ENCODE measurements at regions not wholly inside any gene's neighbourhood (a gene's known extent, or its start where the extent isn't known, plus 50 kb on each side); places are given as distances from the start of the nearest gene placed in this dataset.
"Not testable (repeated sequence)": the region's sequence is repeated elsewhere in the genome, so short reads cannot be mapped to it uniquely, and the experiment has no call there.

DNA sequence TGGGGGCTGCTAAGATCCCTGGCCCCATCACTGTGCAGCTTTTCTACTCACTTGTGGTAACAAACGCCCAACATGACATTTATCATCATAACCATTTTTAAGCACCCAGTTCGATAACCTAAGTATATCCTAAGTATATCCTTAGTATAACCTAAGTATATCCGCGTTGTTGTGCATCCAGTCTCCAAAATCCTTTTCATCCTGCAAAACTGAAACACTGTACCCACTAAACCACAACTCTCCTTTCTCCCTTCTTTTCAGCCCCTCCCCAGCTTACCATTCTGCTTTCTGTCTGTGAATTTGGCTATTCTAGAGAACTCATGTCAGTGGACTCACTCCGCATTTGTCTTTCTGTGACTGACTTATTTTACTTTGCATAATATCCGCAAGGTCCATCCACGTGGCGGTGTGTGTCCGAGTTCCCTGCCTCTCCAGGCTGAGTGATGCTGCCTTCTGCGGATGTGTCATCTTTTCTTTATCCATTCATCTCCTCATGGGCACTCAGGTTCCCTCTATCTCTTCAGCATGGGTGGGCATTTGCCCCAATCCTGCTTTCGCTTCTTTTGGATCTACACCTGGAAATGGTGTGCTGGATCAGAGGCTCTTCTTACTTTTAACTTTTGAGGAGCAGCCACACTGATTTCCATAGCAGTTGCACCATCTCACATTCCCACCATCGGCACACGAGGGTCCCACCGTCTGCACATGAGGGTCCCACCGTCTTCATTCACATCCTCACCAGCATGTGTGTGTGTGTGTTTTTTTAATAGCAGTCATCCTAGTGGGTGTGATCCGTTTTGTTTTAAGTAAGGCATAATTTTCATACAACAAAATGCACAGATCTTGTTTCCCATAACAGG, 82.4 kb upstream of the CLDN5 start:
- intact Hi-C loops (cut with DNase I; ENCODE audit: low total_unique reads): no loop called here
- H3K36me3 ChIP-seq: no peaks in the 10 kb centered on the region
- no peaks in the 10 kb centered on the region for H3K27me3 ChIP-seq
- TF ChIP-seq, protein P1, sequence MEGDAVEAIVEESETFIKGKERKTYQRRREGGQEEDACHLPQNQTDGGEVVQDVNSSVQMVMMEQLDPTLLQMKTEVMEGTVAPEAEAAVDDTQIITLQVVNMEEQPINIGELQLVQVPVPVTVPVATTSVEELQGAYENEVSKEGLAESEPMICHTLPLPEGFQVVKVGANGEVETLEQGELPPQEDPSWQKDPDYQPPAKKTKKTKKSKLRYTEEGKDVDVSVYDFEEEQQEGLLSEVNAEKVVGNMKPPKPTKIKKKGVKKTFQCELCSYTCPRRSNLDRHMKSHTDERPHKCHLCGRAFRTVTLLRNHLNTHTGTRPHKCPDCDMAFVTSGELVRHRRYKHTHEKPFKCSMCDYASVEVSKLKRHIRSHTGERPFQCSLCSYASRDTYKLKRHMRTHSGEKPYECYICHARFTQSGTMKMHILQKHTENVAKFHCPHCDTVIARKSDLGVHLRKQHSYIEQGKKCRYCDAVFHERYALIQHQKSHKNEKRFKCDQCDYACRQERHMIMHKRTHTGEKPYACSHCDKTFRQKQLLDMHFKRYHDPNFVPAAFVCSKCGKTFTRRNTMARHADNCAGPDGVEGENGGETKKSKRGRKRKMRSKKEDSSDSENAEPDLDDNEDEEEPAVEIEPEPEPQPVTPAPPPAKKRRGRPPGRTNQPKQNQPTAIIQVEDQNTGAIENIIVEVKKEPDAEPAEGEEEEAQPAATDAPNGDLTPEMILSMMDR (IDR thresholded peaks at IDR 0.05): no peak
- no peak for TF ChIP-seq POLR2A (IDR thresholded peaks at IDR 0.05)
- no peak for DNase-seq
- H3K4me1 ChIP-seq: no peaks in the 10 kb centered on the region
- no peak overlapping the region for H3K4me3 ChIP-seq
- peak overlapping the region in 1 of 2 donors; percentile 4 for H3K27ac ChIP-seq
- H3K9me3 ChIP-seq: no peaks in the 10 kb centered on the region

DNA sequence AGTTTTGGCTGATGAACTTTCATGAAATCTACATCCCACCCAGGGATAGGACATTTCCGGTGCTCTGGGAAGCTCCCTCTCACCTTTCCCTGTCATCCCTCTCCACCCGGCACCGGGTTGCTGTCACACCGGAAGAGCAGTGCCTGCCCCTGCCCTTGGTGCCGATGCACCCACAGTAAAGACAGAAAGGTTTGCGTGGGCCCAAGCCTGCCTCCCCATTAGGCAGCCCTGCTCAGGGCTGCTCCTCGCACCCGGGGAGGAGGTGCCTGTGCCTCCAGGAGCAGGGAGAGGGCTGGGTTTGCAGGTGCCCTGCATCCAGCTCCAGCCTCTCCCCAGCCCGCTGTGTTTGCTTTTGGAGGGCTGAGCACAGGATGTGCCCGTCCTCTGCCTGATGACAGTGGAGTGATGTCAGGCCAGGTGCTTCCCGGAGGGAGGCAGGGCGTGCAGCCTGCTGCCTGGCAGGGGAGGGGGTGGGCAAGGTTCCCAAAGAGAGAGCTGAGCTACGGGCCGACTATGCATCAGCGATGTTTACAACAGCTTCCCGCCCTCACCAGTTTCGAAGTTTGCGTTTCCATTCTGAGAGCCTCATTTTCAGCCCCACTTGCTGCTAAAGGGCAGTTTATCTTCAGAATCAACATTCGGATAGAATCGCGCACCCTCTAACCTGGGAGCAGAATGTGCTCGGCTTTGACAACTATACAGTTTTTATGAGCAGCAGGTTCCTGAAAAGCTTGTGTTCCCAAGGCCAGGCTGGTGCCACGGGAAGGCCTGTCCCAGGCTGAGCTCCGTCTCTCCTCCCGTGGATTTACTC, 83.2 kb upstream of the CLDN5 start:
- H3K27me3 ChIP-seq: no peaks in the 10 kb centered on the region
- no peaks in the 10 kb centered on the region for H3K9me3 ChIP-seq
- H3K36me3 ChIP-seq: no peaks in the 10 kb centered on the region
- H3K4me1 ChIP-seq: no peaks in the 10 kb centered on the region
- TF ChIP-seq, protein P1 (IDR thresholded peaks at IDR 0.05): no peak
- TF ChIP-seq POLR2A (IDR thresholded peaks at IDR 0.05): no peak
- H3K4me3 ChIP-seq: no peak overlapping the region
- peak overlapping the region; percentile 4 to 50 for H3K27ac ChIP-seq
- peak in 1 of 2 donors; percentile 68 for DNase-seq
- intact Hi-C loops (cut with DNase I; ENCODE audit: low total_unique reads): no loop called here

DNA sequence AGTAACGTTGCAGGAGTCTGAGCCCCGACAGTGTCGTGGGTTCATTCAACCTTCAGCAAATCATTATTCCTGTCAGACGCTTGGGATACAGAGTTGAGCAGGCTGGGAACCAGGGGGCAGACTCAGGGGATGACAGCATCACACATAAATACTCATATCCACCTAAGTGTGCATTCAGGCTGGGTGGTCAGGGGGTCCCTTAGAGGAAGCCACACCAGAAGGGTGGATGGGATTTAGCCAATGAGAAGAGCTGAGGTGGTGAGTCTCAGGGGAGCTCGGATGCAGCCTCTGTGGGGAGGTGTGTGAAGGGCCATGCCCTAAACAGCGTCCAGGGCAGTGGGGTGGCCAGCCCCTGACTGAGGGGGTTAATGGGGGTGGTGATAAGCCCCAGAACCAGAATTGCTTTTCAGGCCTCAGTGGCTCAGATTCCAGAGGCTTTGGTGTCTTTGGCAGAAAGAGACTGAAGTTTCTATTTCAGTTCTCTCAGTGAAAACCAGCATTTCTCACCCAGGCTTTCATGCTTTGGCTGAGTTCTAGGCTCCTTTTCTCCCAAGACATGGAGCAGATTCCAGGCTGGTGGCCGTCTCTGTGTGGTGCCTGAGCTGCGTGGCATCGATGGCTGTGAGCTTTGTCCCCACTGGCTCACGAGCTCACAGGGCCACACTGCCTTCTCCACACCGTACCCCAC, 83.9 kb upstream of the CLDN5 start:
- no peaks in the 10 kb centered on the region for H3K36me3 ChIP-seq
- no peaks in the 10 kb centered on the region for H3K27me3 ChIP-seq
- no peak for TF ChIP-seq POLR2A (IDR thresholded peaks at IDR 0.05)
- TF ChIP-seq, protein P1 (IDR thresholded peaks at IDR 0.05): no peak
- peak overlapping the region in 1 of 2 donors; percentile 50 for H3K27ac ChIP-seq
- intact Hi-C loops (cut with DNase I; ENCODE audit: low total_unique reads): no loop called here
- H3K9me3 ChIP-seq: no peaks in the 10 kb centered on the region
- no peaks in the 10 kb centered on the region for H3K4me1 ChIP-seq
- no peak overlapping the region for H3K4me3 ChIP-seq
- DNase-seq: no peak

DNA sequence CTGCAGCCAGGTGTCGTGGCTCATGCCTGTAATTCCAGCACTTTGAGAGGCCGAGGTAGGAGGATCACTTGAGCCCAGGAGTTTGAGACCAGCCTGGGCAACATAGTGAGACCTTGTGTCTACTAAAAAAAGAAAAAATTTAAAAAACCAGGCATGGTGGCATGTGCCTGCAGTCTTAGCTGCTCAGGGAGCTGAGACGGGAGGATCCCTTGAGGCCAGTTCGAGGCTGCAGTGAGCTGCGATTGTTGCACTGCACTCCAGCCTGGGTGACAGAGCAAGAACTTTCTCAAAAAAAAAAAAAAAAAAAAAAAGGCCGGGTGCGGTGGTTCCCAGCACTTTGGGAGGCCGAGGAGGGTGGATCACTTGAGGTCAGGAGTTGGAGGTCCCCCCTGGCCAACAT, 85.5 kb upstream of the CLDN5 start:
- H3K27me3 ChIP-seq; DNase-seq; intact Hi-C loops (cut with DNase I; ENCODE audit: low total_unique reads); H3K9me3 ChIP-seq; H3K27ac ChIP-seq; H3K4me3 ChIP-seq; H3K4me1 ChIP-seq; H3K36me3 ChIP-seq: not testable (repeated sequence)

DNA sequence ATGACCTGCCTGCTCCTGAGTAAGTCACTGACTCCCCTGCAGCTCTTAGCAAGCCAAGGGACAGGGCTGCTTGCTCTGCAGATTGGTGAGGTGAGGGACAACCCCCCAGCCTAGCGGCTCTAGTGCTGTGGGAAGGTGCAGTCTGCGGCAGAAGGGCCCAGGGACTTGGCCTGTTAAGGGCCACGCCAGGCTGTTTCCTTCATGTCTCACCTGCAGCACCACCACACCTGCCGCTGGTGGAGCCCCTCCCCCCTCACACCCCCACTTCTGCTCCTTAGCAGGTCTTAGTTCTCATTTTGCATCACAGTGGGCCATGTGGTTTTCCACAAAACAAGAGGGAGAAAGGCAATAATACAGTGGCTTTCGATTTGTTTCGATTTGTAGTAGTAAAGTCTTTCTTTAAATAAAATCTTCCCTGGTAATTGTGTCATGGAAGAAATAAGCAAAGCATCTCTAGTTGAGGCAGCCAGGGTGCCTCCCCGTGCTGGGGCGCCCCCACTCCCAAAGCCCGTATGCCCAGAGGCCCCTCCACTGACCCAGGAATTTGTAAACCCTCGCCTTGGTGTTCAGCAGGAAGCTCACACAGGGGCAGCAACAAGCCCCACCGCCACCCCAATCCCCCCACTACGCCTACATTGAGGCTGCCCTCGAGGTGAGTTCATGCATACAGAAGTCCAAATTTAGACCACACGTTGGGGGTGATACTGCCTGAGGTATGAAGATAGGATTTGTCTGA, 86.5 kb upstream of the CLDN5 start:
- no peak for DNase-seq
- Histone ChIP-seq H3K9me3 (no peaks in the 10 kb centered on the region), H3K36me3 (no peaks in the 10 kb centered on the region), H3K4me1 (no peaks in the 10 kb centered on the region), H3K27ac (no peak overlapping the region), H3K4me3 (no peak overlapping the region), H3K27me3 (no peaks in the 10 kb centered on the region)
- TF ChIP-seq, protein P1 (IDR thresholded peaks at IDR 0.05): no peak
- TF ChIP-seq POLR2A (IDR thresholded peaks at IDR 0.05): no peak
- intact Hi-C loops (cut with DNase I; ENCODE audit: low total_unique reads): no loop called here
